ENCODE measurements at regions not wholly inside any gene's neighbourhood (a gene's known extent, or its start where the extent isn't known, plus 50 kb on each side); places are given as distances from the start of the nearest gene placed in this dataset.

- no peak for TF ChIP-seq EZH2phosphoT487 (IDR thresholded peaks at IDR 0.05; ENCODE audit: insufficient read depth, low read depth)
- TF ChIP-seq EZH2 (IDR thresholded peaks at IDR 0.05; ENCODE audit: insufficient read depth, poor library complexity, severe bottlenecking) = no peak
Measured at GRCh38 chr5:114153392-114153791, 208.5 kb upstream of the KCNN2 start.
